Astrocyte of the cerebellum (primary cell): ENCODE measurements at regions not wholly inside any gene's neighbourhood (a gene's known extent, or its start where the extent isn't known, plus 50 kb on each side); places are given as distances from the start of the nearest gene placed in this dataset.

Experiments
- DNase-seq: peaks from one replicate; pipeline ENCODE4 v3.0.0-alpha.2; 2011; ENCODE audit warnings: low read depth
- H3K4me3 ChIP-seq: 2 replicates; pipeline ENCODE4 v1.5.1; 2011; ENCODE audit warnings: mild to moderate bottlenecking, low read depth, low read length, moderate library complexity
- in situ Hi-C: cut with HindIII; loops from 2 replicates; pipeline ENCODE4 v1.10.0; 2017; ENCODE audit warnings: low sequenced_read_pairs
- TF ChIP-seq, protein P1 (sequence below): IDR thresholded peaks from 2 replicates; pipeline ENCODE4 v1.5.1; 2012; ENCODE audit warnings: low read length, low read depth, moderate library complexity, mild to moderate bottlenecking; ENCODE audit errors: missing control alignments

DNA sequence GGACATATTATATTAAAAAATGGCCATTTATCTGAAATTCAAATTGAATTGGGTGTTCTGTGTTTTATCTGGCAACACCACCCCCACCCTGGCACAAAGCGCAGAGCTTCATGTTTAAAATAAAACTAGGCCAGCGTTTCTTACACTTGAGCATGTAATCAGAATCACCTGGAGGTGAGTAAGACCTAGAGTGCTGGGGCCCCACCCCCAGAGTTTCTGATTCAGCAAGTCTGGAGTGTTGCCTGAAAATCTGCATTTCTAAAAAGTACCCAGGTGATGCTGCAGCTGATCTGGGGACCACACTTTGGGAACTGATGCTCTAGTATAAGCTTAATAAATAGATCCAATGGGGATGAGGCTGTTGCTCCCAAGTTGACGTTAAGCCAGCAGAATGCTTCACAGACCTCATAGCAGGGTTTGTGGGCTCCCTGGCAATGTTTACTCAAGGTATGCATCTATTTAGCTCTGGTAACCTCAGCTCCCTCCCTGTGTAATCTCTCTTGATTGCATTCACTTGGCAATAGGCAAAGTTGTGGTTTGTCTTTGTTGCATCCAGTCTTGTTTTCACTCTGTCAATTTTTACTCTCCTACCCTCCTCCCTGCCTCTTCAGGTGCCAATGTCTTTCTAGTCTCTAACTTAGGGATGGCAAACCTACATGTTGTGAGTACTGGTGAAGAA, 99.8 kb upstream of the TEX13D start:
- no peak overlapping the region for H3K4me3 ChIP-seq
- in situ Hi-C loops, result no loop called here
- TF ChIP-seq, protein P1, sequence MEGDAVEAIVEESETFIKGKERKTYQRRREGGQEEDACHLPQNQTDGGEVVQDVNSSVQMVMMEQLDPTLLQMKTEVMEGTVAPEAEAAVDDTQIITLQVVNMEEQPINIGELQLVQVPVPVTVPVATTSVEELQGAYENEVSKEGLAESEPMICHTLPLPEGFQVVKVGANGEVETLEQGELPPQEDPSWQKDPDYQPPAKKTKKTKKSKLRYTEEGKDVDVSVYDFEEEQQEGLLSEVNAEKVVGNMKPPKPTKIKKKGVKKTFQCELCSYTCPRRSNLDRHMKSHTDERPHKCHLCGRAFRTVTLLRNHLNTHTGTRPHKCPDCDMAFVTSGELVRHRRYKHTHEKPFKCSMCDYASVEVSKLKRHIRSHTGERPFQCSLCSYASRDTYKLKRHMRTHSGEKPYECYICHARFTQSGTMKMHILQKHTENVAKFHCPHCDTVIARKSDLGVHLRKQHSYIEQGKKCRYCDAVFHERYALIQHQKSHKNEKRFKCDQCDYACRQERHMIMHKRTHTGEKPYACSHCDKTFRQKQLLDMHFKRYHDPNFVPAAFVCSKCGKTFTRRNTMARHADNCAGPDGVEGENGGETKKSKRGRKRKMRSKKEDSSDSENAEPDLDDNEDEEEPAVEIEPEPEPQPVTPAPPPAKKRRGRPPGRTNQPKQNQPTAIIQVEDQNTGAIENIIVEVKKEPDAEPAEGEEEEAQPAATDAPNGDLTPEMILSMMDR, result no peak
- no peak for DNase-seq

DNA sequence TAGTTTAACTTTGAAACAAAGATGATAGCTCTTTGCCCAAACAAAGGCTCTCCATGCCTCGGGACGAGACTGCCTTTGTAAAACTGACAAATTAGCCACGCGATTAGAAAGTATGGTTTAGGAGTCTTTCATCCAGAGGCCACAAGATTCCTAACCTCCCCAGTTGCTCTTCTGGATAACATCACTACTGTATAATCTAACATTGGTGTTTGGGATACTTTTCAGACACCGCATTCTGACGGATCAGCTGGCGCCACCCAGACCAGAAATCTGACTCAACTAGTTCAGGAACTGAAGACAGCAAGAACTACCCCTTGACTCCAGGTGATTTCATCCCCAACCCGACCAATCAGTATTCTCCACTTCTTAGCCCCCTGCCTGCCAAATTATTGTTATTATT, 98.1 kb upstream of the TEX13D start:
- in situ Hi-C loops, result no loop called here
- DNase-seq, result no peak
- TF ChIP-seq, protein P1, result no peak
- H3K4me3 ChIP-seq, result no peak overlapping the region

DNA sequence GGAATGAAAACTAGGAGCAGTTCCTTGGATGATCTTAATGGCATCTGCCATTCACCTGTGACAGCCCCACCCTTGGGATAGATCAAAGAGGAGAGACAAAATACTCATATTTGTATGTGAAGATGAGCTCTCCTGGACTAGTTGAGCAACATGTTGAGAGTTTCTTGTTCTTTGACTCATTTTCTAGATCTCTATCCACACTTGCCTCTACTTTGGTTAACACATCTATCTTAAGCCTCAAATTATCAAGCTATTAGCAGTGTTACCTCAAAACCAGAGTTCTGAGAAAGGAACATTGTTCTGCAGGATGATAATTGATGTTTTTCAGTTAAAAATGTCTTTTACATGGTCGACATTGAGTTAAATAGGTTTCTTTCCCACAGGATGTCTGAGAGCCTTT, 94.2 kb upstream of the TEX13D start:
- no peak overlapping the region for H3K4me3 ChIP-seq
- TF ChIP-seq, protein P1, result no peak
- in situ Hi-C loops, result no loop called here
- no peak for DNase-seq

DNA sequence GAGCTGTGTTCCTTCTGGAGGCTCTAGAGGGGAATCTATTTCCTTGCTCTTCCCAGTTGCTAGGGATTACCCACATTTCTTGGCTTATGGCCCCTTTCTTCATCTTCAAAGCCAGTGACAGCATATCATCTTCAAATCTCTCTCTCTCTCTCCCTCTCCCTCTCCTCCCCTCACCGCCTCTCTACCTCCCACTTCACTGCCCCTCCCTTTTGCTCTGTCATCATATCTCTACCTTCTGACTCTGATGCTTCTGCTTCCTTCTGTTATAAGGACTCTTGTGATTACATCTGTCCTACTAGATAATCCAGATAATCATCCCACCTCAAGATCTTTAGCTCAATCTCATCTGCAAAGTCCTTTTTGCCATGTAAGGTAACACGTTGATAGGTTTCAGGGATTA, 93.1 kb upstream of the TEX13D start:
- TF ChIP-seq, protein P1, result no peak
- no peak for DNase-seq
- in situ Hi-C loops, result no loop called here
- no peak overlapping the region for H3K4me3 ChIP-seq

DNA sequence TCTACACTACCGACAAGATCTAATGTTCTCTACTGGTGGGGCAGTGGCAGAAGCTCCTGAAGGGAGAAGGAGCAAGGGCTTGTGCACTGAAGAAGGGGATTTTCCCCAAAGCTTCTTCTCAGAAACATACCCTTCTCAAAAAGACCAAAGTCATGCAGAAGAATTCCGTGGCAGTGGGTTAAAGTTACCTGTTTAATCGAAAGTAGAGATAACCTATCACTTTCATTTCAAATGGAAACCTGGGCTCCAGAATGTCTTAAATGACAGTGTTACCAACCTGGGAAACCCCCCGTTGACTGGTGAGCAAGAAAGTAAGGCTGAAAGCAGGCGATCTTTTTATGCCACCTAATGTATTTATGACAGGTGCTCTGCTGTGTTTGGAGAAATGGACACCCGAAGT, 92.5 kb upstream of the TEX13D start:
- TF ChIP-seq, protein P1, result no peak
- no peak overlapping the region for H3K4me3 ChIP-seq
- DNase-seq, result no peak
- in situ Hi-C loops, result no loop called here

DNA sequence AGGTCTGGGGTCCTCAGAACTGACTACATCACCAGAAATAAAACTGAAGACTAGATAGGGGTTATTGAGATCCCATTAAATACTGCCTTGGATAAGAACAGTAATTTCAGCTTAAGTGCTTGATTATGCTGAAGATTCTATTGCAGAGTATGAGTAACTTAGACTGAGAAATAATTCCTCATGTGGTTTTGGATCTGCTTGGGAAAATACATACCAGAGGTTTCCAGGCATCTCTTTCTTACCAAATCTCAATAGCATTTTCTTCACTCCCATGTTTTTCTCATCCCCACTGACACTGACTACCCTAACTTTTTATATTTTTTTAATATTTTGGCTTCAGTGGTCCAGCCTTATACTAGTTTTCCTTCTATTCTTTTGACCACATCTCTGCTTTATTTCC, 92.0 kb upstream of the TEX13D start:
- in situ Hi-C loops, result no loop called here

More for the DNA sequence above, 92.0 kb upstream of the TEX13D start:
- no peak overlapping the region for H3K4me3 ChIP-seq
- no peak for DNase-seq
- TF ChIP-seq, protein P1, result no peak
